ENCODE measurements at regions not wholly inside any gene's neighbourhood (a gene's known extent, or its start where the extent isn't known, plus 50 kb on each side); places are given as distances from the start of the nearest gene placed in this dataset.

DNA sequence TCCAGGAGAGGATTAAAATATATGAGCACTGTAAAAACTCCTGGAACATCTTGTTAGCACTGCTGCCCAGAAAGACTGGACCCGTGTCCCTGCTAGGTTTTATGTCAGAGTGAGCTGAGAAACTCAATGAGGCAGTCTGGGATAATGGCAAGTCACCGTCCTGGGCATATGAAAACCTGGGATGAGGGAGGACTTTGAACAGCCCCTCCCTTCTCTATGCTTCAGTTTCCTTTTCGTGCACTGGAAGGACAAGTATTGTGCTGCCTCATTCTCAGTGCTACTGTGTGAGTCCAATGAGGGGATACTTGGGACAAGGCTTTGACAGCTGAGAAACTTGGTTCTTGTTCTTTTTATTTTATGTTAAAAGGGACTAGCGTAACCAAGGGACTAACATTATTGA, 143.0 kb upstream of the SHB start:
- no peak overlapping the region for H3K27ac ChIP-seq
- TF ChIP-seq, protein P1, sequence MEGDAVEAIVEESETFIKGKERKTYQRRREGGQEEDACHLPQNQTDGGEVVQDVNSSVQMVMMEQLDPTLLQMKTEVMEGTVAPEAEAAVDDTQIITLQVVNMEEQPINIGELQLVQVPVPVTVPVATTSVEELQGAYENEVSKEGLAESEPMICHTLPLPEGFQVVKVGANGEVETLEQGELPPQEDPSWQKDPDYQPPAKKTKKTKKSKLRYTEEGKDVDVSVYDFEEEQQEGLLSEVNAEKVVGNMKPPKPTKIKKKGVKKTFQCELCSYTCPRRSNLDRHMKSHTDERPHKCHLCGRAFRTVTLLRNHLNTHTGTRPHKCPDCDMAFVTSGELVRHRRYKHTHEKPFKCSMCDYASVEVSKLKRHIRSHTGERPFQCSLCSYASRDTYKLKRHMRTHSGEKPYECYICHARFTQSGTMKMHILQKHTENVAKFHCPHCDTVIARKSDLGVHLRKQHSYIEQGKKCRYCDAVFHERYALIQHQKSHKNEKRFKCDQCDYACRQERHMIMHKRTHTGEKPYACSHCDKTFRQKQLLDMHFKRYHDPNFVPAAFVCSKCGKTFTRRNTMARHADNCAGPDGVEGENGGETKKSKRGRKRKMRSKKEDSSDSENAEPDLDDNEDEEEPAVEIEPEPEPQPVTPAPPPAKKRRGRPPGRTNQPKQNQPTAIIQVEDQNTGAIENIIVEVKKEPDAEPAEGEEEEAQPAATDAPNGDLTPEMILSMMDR (conservative IDR thresholded peaks at IDR 0.05): no peak

DNA sequence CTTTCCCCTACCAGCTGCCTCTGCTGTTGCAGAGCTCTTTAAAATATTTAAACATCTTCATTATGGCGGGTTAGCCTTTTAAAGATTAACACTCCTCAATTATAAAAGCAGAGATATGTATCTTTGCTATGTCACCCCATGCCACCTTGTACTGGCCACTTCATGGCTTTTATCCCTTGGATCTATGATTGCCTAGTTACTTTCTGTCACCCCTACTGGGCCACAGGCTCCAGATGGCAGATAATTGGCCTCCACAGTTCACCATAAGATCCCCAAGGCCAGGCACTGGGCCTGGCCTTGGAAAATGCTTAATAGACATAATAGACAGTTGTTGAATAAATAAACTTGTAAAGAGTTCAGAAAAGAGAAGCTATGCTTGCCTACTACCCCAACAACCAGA, 142.0 kb upstream of the SHB start:
- TF ChIP-seq, protein P1 (conservative IDR thresholded peaks at IDR 0.05): no peak
- H3K27ac ChIP-seq: no peak overlapping the region

DNA sequence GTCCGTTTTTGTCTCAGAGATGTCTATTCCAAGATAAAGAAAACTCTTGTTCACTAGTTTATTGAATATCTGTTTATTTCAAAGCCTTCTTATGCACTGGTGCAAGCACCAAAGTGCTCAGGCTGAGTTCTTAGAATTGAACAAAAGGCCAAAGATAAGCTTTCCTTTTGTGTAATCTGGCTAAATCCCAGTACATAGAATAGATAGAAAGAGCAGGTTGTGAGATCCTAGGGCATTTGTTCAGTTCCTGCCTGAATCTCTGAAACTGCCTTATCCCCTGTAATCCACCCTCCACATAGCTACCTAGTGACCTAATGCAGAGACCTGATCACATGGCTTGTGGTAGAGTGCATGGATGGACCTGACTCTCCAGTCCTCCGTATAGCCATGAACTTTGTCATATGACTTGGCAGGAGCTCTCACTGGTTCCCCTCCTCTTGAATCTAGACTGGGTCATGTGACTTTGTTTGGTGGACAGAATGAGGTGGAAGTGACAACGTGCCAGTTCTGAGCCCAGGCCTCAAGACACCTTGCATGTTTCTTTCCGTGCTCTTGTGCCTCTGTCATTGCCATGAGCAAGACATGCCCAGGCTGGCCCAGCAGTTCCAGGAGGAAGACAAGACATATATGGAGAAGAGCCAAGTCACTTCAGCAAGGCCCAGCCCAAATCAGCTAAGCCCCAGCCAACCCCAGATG, 139.3 kb upstream of the SHB start:
- TF ChIP-seq, protein P1 (conservative IDR thresholded peaks at IDR 0.05): no peak
- H3K27ac ChIP-seq: no peak overlapping the region

DNA sequence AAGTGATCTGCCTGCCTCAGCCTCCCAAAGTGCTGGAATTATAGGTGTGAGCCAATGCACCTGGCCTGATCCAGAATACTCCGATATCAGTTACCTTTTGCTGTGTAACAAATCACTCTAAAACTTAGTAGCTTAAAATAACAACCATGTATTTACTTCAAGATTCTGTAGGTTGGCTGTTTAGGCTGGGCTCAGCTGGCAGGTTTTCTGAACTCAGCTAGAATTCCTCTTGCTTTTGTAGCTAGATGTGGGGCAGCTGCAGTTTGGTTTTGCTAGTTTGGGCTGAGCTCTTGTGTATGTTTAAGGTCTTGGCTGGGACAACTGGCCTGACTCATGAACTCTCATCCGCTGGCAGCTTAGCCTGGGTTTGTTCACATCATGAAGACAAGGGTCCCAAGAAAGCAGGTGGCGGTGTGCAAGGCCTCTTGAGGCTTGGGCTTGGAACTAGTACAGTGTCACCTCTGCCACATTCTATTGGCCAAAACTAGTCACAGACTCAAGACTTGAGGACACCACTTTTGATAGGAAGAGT, 138.3 kb upstream of the SHB start:
- TF ChIP-seq, protein P1 (conservative IDR thresholded peaks at IDR 0.05): no peak
- no peak overlapping the region for H3K27ac ChIP-seq

DNA sequence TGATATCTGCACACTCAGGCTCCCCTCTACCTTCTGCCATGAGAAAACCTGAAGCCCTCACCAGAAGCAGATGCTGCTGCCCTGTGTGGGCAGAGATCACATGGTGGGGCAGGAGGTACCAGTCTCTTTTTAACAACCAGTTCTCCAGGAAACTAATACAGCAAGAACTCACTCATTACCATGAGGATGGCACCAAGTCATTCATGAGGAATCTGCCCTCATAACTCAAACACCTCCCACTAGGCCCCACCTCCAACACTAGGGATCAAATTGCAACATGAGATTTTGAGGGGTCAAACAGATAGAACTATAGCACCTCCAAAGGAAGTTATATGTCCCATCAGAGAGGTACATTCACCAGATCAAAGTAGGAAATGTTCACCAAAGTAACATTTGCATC, 136.3 kb upstream of the SHB start:
- TF ChIP-seq, protein P1 (conservative IDR thresholded peaks at IDR 0.05): no peak
- no peak overlapping the region for H3K27ac ChIP-seq

DNA sequence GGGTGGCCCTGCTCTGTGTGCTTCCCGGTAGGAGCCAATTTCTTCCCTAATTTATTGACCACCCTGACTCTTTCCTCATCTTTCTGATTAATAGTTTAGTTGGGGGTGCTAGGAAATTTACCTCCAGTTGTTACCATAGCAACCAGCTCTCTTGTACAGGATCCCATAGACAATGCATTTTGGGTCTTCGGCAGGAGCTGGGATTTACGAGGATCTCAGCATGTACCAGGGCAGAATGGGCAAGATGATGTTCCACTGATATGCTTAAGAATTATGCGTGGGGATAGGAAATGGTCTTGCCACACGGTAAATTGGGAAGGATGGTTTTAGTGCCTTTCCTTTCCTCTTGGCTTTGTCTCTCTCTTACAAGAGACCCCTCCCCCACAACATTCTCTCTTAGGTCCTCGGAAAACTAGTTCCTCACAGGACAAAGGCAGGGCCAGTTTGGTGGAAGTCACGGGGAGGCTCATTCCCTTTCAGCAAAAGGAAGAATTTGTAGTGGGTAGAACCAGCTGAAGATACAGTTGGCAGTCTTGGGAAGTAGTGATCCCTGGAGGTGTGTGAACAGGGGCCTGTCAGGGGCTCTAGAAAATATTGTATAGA, 133.4 kb upstream of the SHB start:
- TF ChIP-seq, protein P1 (conservative IDR thresholded peaks at IDR 0.05): no peak
- no peak overlapping the region for H3K27ac ChIP-seq

DNA sequence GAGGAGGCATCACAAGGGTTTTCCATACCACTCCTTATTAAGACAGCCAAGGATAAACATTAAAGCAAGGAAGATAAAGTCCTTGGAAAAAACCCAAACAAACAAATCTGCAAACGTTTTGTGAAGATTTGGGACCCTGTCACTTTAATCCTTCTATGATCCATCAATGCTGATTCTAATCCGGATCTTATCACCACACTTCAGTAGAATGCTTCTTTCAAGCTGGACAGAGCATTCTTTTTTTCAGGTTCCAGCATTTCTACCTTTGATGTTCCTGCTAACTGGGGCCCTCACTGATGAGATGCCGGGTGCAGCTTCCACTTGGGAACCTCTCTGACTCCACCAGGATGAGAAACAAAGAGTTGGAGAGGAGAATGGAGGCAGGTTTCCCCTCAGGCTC, 132.8 kb upstream of the SHB start:
- TF ChIP-seq, protein P1 (conservative IDR thresholded peaks at IDR 0.05): no peak
- H3K27ac ChIP-seq: no peak overlapping the region
